Hematopoietic multipotent progenitor cell (in vitro differentiated cells): ENCODE measurements at regions not wholly inside any gene's neighbourhood (a gene's known extent, or its start where the extent isn't known, plus 50 kb on each side); places are given as distances from the start of the nearest gene placed in this dataset.
"Not testable (repeated sequence)": the region's sequence is repeated elsewhere in the genome, so short reads cannot be mapped to it uniquely, and the experiment has no call there.

ENCODE experiments used
- DNase-seq, 3 donors: peaks; one replicate each; pipeline ENCODE4 v3.0.0-alpha.2; 2011 to 2015; ENCODE audit warnings: low read depth in 2 of 3, low spot score in 2 of 3

DNA sequence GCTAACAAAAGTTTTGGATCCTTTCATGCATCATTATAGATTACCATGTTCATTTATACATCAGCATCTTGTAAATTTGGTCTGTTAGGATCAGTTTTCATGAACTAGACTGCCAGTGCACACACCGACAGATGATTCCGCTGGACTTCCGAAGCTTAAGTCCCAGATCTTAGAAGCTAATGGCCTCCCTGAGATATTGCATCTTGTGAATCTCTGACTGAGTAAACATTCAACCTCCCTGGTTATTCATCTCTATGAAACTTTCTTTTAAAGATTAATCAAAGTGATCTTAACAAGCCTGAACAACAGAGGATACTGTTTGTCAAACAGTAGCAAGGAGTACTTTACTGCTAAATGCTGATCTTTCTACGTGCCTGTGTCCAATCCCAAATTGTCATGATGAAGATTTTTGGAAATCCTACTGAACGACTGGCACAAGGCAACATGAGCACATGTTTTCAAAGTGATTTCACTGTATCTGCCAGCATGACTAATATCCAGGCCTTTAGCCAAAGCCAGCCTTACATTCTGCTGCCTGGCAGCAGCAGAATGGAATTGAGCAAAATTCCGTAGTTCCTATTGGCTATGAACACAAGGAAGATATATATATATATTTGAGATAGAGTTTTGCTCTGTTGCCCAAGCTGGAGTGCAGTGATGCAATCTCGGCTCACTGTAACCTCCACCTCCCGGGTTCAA lies 91.3 kb upstream of the ANK3 start:
- DNase-seq, result no peak

DNA sequence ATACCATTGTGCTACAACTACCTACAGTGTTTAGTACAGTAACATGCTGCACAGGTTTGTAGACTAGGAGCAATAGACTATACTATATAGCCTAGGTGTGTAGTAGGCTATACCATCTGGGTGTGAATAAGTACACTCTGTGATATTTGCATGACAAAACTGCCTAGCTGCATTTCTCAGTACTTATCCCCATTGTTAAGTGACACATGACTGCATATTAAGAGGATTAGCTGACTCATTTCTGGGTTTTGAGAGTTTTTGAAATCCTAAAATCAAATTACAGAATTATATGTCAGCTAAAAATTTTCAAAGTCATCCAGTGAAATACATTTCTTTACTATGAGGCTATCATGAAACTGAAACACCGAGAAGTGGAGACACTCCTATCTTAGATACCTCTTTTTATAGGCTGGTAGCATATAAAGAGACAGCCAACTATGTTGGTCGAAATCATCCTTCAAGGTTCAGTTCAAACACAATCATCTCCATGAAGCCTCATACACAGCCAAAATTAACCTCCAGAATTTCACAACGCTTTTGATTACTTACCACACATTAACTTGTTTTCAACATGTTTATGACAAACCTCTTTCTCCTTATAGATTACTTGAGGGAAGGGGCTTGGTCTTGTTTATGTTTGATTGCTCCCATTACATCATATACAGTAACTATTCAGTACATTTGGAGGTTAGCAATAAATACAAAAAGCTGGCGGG lies 89.8 kb upstream of the ANK3 start:
- DNase-seq, result no peak

DNA sequence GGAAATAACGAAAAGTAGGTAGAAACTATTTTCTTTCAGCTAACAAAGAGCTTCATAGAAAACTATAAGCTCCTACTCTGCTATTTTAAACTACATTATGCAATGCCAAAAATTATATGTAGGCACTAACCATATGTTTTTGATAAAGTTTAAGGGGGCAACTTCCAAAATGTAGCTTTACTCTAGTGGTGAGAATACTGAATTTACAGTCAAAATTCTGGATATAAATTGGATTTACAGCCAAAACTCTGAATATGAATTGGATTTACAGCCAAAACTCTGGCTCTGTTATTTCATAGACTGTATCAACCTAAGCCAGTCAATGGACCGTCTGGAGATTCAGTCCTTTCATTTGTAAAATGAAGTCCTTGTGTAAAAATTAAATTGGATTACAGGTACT lies 86.8 kb upstream of the ANK3 start:
- no peak for DNase-seq

DNA sequence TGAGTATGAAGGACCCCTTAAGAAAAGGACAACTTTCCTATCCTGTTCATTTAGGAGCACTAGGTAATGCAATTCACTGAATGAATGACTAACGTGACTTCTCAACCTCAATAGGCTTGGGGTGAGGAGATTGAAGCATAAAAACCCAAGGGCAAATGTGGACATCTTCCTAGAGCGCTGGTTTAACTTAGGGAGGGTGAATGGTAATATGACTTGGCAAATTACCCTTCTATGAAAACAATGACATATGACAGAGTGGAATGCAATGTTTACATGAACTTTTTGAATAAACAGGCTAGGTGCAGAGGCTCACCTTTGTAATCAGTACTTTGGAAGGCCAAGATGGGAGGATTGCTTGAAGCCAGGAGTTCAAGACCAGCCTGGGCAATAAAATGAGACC lies 83.9 kb upstream of the ANK3 start:
- DNase-seq, result no peak

DNA sequence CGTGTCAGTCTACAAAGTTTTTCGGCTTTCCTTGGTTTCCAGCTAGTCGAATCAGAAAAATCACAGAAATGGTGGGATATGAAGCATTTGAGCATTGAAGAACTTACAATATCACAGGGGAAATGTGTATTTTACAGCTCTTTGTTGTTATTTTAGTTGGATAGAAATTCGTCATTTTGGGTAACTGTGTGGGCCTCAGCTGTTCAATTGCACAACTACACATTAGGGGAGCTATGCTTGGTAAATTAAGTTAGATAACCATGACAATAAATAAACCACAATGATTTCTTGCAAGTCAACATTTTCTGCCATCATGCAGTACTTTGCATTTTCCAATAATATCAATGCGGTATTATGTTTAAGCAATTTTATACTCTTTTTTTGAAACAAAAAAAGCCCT lies 80.4 kb upstream of the ANK3 start:
- DNase-seq, result no peak

DNA sequence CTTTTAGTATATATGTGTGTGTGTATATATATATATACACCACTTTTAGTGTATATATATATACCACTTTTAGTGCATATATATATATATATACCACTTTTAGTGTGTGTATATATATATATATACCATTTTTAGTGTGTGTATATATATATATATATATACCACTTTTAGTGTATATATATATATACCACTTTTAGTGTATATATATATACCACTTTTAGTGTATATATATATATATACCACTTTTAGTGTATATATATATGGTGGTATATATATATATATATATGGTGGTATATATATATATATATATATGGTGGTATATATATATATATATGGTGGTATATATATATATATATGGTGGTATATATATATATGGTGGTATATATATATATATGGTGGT lies 79.5 kb upstream of the ANK3 start:
- not testable (repeated sequence) for DNase-seq

DNA sequence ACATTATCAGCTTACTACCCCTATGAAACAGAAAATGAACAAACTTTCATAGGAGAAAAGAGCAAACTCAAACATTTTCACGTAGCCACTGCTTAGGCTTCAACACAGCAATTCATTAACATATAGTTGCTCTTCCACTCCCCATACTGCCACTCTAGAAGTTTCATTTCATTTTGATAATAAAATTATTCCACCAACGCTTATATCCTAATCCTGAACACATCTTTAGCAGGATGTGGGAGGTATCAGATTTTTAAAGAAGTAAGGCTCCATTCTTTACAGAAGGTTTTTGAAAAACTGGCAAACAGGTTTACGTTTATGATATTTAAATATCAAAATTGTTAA lies 77.5 kb upstream of the ANK3 start:
- DNase-seq, result no peak

DNA sequence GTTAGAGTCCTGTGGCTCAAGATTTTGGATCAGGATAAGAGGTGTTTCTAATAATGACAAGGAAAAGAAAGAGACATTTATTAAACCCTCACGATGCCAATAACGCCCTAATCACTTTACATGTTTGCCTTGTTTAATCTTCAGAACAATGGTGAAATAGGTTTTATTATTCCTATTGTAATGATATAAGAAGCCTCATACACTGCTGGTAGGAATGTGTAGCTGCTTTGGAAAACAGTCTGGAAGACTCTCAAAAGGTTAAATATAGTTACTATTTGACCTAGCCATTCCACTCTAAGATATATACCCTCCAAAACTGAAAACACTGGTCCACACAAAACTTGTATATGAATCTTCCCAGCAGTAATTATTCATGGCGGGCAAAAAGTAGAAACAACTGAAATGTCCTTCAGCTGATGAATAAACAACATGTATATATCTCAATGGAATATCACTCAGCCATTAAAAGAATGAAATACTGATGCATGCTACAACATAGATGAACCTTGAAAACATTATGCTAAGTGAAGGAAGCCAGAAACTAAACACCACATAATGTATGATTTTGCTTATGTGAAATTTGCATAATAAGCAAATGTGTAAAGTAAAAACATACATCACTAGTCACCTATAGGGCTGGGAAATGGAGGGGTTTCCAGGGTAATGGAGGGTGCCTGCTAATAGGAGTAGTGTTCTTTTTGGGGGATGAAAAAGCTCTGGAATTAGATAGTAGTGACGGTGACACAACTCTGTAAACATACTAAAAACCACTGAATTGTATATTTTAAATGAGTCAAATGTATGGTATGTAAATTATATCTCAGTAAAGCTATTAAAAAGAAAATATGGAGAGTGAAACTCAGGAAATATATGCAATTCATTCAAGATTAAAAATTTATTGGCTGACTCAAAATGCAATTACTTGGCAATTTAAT lies 76.9 kb upstream of the ANK3 start:
- DNase-seq, result no peak

DNA sequence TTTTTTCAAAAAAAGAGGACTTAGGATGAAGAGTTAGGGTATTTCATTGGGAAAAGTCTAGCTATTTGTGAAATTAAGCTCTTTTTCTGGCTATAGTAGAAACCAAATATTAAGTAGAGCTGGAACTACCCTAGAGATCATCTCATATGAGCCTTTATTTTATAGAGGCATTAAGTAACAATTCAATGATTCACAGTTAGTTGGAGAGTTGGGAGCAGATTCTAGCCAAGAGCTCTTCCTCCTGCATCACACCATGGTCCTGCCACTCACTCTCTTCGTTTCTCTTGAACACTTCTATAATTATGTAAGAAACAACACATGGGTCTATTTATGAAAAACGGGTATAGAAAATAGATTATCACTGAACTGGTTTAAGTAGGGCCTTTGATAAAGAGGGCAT lies 76.1 kb upstream of the ANK3 start:
- no peak for DNase-seq

DNA sequence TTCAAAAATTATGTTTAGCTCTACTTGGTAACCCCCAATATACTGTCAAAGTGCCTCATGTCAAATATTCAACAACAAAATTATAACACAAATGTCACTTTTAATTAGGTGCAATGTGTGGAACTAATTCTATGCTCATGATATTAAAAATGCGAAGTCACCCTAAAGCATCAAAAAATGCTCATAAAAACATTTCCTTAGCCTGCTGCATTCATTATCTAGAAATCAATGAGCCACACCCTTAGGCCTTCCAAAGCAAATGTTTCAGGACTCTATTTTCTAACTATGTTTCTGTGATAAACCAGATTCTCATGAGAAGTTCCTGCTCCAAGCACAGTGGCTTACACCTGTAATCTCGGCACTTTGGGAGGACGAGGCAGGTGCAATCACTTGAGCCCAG lies 75.0 kb upstream of the ANK3 start:
- no peak for DNase-seq

DNA sequence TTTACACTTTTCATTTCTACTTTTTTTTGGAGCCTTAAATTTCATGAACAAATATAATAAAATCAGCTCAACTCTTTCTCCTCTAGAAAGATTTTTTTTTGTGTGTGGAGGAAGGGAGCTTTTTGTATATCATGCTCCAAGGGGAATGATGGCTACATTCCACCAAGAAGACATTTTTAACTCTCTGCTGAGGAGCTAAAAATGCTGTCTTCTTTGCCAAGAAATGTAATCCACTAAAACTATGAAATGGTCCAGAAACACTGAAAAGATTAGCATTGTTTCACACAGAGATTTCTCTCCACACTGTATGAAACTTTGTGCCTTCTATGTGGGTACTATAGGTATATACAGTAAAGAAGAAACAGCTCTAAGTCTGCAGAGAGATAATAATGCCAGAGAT lies 74.1 kb upstream of the ANK3 start:
- no peak for DNase-seq

DNA sequence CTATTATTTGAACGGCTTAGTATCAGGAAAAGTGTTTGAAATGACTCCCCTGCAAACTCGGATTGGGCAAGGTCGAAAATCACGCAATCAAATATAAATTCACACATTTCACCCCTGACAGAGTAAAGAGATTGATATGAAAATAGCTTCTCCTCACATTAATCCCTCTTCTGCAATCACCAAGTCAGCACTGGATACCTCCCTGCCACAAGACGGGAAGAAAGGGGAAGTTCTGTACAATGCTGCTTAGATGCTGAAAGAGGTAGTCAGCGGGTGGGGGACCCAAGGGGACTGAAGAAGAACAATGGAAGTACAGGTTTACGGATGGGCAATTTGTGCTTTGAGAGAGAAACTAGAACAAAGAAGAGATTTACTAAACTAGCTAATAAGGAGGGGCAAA lies 72.0 kb upstream of the ANK3 start:
- DNase-seq, result peak in 2 of 3 donors; percentile 29 to 73

DNA sequence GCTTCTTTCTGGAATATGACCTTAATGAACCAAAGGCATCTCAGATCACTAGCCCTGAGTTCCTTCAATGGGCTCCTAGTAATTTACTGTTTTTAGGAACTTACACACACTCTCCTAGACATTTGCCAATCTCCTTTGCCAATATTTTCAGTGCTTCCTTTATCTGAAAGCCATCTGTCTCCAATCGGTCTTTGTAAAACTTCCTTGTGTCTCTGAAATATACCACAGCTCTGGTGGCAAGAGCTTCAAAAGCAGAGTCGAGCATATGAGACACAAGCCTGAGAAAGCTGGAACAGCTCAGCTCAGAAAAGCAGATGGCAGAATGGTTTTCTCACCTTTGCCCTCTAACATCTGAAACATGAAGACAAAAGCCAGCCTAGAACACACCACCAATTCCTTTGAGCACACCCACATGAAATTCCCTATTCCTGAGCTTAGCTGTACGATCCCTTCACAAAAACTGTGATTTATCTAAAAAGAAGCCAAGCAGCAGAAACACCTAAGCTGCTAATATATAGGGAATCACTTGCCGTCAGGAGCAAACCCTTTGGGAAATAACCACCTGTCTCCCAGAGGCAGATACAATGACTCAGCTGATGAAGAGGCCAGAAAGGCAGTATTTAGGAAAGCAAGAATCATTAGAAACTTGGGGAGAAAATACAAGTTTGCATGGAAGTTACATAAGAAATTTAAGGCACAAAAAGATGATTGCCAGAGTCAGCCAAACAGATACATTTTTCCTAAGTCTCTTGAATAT lies 70.2 kb upstream of the ANK3 start:
- peak in 1 of 3 donors; percentile 37 for DNase-seq

DNA sequence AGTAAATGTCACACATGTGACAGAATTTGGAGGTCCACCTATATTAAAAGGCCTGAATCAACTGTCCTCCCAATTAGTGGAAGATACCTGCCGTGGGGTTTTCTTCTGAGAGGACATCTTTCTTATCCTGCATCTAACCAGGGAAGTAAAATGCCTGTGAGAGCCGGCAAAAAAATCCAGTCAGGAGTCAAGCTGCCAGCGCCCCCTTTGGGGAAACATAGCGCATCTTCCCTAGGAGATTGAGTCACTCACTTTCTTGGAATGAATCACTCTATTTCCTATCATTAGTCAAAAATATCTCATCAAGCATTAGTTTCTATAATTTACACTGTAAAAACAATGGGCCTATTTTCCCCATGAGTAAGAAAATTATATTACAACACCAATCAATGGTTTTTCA lies 66.4 kb upstream of the ANK3 start:
- DNase-seq, result no peak

DNA sequence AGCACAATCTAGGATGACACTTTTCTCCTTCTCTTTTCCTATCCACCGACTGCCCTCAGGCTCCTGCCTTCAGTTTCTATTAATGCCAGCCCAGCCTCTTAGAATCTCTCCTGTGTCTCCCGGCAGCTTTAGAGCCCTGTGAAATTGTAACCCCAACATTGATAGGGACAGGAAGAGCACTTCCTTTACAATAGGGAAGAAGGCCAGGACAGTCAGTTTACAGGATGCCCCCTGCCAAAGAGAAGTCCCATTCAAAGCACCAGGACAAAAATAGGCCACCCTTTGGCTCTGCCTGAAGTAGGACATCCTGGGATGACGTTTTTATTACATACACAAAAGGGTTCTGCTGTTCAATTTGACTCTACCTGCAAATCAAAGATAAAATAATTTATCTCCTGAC lies 64.7 kb upstream of the ANK3 start:
- DNase-seq, result no peak

DNA sequence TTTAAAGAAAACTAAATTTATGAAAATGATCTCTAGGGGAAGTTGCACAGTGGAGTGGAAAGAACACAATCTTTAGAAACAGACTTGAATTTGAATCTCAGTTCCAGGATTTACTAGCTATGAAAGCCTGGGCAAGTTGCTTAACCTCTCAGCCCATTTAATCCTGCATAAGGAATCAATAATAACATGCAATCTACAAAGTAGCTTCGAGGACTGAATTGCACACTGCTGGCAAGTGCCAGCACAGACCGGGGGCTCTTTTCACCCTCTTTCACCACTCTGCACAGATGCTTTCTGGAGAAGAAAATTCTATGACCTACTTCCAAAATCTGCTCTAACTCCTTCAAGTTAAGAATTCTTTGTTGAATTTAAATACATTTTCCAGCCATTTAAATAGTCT lies 63.4 kb upstream of the ANK3 start:
- no peak for DNase-seq

DNA sequence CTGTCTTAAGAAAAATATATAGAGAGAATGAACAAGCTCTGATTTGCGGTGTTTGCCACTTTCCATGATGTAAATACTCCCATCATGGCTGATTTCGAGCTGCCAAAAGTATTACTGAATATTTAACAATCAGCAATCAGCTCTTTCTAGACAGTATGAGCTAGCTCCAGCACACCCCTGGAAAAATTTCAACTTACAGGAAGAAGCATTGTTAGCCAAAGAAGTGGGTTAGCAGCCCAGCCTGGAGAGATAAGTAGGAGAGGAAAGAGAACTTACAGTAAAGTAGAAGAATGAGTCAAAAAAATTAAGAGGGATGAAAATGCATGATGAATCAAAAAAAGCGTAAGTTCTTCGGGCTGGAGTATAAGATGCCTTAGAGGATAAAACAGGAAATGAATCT lies 60.6 kb upstream of the ANK3 start:
- no peak for DNase-seq

DNA sequence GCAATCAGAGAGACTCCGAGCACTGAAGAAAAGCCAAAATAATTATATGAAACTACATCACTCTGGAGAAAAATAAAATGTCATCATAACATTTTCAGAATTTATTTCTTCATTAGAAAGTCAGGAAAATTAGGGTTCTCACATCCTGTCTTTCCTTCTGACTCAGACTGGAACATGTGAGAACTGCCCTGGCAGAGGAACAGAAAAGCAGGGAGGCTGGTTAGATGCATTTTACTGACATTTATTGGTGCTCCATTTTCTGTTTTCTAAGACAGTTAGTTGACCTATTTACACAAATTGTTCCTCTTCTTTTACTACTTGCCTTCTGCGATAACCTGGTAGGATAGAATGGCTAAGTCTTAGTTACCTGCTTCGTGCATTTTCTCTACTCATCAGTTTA lies 58.6 kb upstream of the ANK3 start:
- DNase-seq, result no peak

DNA sequence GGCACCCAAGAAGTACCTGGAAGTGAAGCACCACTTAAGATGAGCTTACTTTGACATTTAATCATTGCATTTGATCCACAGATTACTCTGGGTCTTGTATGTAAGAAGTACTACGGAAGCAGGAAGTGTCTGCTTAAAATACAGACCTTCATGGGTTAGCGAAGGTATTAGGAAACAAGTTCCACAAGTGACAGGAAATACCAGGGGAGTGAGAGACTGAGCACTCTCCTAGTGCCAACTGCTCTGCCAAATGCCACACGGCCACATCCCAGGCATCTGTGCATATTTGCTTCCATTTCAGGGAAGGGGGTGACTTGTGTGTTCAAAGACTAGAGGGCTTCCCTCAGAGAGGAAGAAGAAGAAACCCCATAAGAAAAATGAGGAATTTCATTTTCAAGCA lies 57.2 kb upstream of the ANK3 start:
- DNase-seq, result peak in 1 of 3 donors; percentile 40

DNA sequence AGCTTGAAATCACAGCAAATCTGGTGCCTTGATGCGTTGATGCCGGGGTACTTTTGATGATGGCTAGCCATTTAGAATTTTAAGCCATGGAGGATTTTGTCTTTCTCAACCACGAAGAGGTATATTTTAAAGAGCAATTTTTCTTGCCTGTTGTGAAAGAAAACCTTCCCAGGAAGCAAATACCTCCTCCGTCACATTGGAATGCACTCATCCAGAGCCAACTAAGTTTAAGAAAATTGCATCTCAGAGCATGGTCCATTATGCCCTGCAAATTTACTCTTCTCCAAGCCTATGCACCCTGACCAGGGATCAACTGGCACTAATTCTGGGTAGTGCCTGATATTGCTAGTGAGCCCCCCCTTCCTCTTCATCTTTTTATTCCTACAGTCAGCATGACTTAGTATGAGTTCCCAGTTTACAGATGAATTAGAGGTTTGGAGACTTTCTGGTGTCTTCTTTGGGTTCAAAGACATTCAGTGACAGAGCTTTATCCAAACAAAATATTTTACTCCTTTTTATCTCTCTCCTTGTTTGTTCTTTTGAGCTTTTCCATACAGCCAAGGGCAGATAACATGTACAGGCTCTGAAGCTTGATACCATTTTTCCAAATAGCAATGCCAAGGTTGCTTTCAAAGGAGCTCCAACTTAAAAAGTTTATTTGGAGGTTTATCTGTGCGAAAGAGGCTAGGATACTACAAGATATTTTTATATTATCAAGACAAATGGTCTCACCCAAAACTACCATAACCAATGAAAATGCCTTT lies 56.6 kb upstream of the ANK3 start:
- no peak for DNase-seq
